BJ (cell line): ENCODE measurements at regions not wholly inside any gene's neighbourhood (a gene's known extent, or its start where the extent isn't known, plus 50 kb on each side); places are given as distances from the start of the nearest gene placed in this dataset.

Source experiments
- CTCF ChIA-PET: fragments of 350-600 bp; formaldehyde crosslinking; extraction: SDS; loops from one replicate; lab custom pipeline; 2021; ENCODE audit warnings: antibody characterized with exemption, inconsistent platforms; lab: Yijun Ruan, JAX
- POLR2A ChIA-PET: fragments of 300-600 bp; sonication (Branson Sonifier 250); formaldehyde crosslinking; extraction: SDS; loops from one replicate; lab custom pipeline; 2021; ENCODE audit warnings: antibody characterized with exemption; lab: Charles Lee
- DNase-seq: peaks from one replicate; pipeline ENCODE4 v3.0.0-alpha.2; 2011; ENCODE audit warnings: low read depth
- H3K27me3 ChIP-seq: 2 replicates; pipeline ENCODE4 v1.6.0; 2011; ENCODE audit warnings: low read length; ENCODE audit not compliant: control insufficient read depth, insufficient read depth
- H3K36me3 ChIP-seq: 2 replicates; pipeline ENCODE4 v1.5.1; 2011; ENCODE audit warnings: low read length; ENCODE audit not compliant: control insufficient read depth, insufficient read depth
- H3K4me3 ChIP-seq: 2 replicates; pipeline ENCODE4 v1.5.1; 2011; ENCODE audit warnings: low read depth, mild to moderate bottlenecking, control low read depth, low read length
- CTCF ChIP-seq: IDR thresholded peaks from 2 replicates; pipeline ENCODE4 v1.5.1; 2011; ENCODE audit warnings: low read depth, mild to moderate bottlenecking, control low read depth, inconsistent platforms, low read length, moderate library complexity; ENCODE audit not compliant: insufficient read depth

GRCh38 chr7:156017431-156017830 lies 205.2 kb upstream of the SHH start:
- no peak for DNase-seq
- ChIA-PET CTCF (no interaction called here), POLR2A (no interaction called here)
- no peak for TF ChIP-seq CTCF
- H3K36me3 ChIP-seq: no peaks in the 10 kb centered on the region
- no peaks in the 10 kb centered on the region for H3K27me3 ChIP-seq
- no peak overlapping the region for H3K4me3 ChIP-seq

GRCh38 chr7:156015237-156016020 lies 203.2 kb upstream of the SHH start:
- TF ChIP-seq CTCF: no peak

GRCh38 chr7:156014808-156015207 lies 202.5 kb upstream of the SHH start:
- DNase-seq: no peak
- no peaks in the 10 kb centered on the region for H3K36me3 ChIP-seq
- POLR2A ChIA-PET: no interaction called here
- TF ChIP-seq CTCF: no peak
- H3K4me3 ChIP-seq: no peak overlapping the region
- CTCF ChIA-PET: no interaction called here
- no peaks in the 10 kb centered on the region for H3K27me3 ChIP-seq

More at GRCh38 chr7:156015237-156016020, 203.2 kb upstream of the SHH start:
- Histone ChIP-seq H3K27me3 (no peaks in the 10 kb centered on the region), H3K36me3 (no peaks in the 10 kb centered on the region), H3K4me3 (no peak overlapping the region)
- no peak for DNase-seq
- ChIA-PET POLR2A (no interaction called here), CTCF (no interaction called here)

GRCh38 chr7:156014201-156014600 lies 201.9 kb upstream of the SHH start:
- POLR2A ChIA-PET: no interaction called here
- Histone ChIP-seq H3K4me3 (no peak overlapping the region), H3K27me3 (no peaks in the 10 kb centered on the region), H3K36me3 (no peaks in the 10 kb centered on the region)
- CTCF ChIA-PET: no interaction called here
- no peak for TF ChIP-seq CTCF
- no peak for DNase-seq

- CTCF ChIA-PET: no interaction called here
- no peaks in the 10 kb centered on the region for H3K36me3 ChIP-seq
- no peak for DNase-seq
- H3K27me3 ChIP-seq: no peaks in the 10 kb centered on the region
- no peak overlapping the region for H3K4me3 ChIP-seq
- TF ChIP-seq CTCF: no peak
- POLR2A ChIA-PET: no interaction called here
Observed at GRCh38 chr7:156012412-156012811, 200.1 kb upstream of the SHH start.
